OCI-M1 (cell line): ENCODE measurements at regions not wholly inside any gene's neighbourhood (a gene's known extent, or its start where the extent isn't known, plus 50 kb on each side); places are given as distances from the start of the nearest gene placed in this dataset.

Experiments used
- DNase-seq: peaks from one replicate; lab custom pipeline; 2025; lab: John Stamatoyannopoulos, UW

GRCh38 chr9:71183251-71183650 is 61.8 kb upstream of the TRPM3 start:
- no peak for DNase-seq

- DNase-seq = no peak
Measured at GRCh38 chr9:71179183-71179582, 57.8 kb upstream of the TRPM3 start.

GRCh38 chr9:71177901-71178300 is 56.5 kb upstream of the TRPM3 start:
- DNase-seq = no peak

GRCh38 chr9:71171517-71171916 is 50.1 kb upstream of the TRPM3 start:
- no peak for DNase-seq
